Fibroblast of lung (primary cell): ENCODE measurements at regions not wholly inside any gene's neighbourhood (a gene's known extent, or its start where the extent isn't known, plus 50 kb on each side); places are given as distances from the start of the nearest gene placed in this dataset.

ENCODE experiments used
- DNase-seq, 2 donors: peaks; one replicate each; pipeline versions ENCODE4 v3.0.0 to v3.0.0-alpha.2; 2010; ENCODE audit warnings: low read depth in 2 of 2
- H2AFZ ChIP-seq: 2 replicates; pipeline ENCODE4 v1.5.1; 2012; ENCODE audit warnings: low read length, control low read depth, inconsistent platforms
- H3K27ac ChIP-seq: 2 replicates; pipeline ENCODE4 v1.5.1; 2011; ENCODE audit warnings: low read length, control low read depth; ENCODE audit not compliant: insufficient read depth
- H3K27me3 ChIP-seq: 2 replicates; pipeline ENCODE4 v1.5.1; 2011; ENCODE audit warnings: mild to moderate bottlenecking, low read length; ENCODE audit not compliant: control insufficient read depth, insufficient read depth
- H3K36me3 ChIP-seq: 2 replicates; pipeline ENCODE4 v1.5.1; 2011; ENCODE audit warnings: low read length; ENCODE audit not compliant: control insufficient read depth, insufficient read depth
- H3K4me1 ChIP-seq: 2 replicates; pipeline ENCODE4 v1.5.1; 2011; ENCODE audit warnings: low read length; ENCODE audit not compliant: control insufficient read depth, insufficient read depth; ENCODE audit errors: extremely low read depth
- H3K4me2 ChIP-seq: 2 replicates; pipeline ENCODE4 v1.5.1; 2011; ENCODE audit warnings: low read length, control low read depth; ENCODE audit not compliant: insufficient read depth; ENCODE audit errors: extremely low read depth
- H3K4me3 ChIP-seq, 4 experiments: fragments of 200-600 bp in 1 of 4; sonication (generic) in 1 of 4; replicated peaks in 1 of 4; 2 replicates each; pipeline ENCODE4 v1.5.1; 2011 to 2016; ENCODE audit warnings: low read length in 4 of 4, low read depth in 3 of 4, mild to moderate bottlenecking in 3 of 4, control low read depth in 2 of 4, inconsistent platforms in 1 of 4, mixed read lengths in 1 of 4; ENCODE audit not compliant: insufficient read depth in 1 of 4; ENCODE audit errors: control extremely low read depth in 1 of 4
- H3K79me2 ChIP-seq: 2 replicates; pipeline ENCODE4 v1.5.1; 2012; ENCODE audit warnings: mild to moderate bottlenecking, low read length, inconsistent platforms; ENCODE audit not compliant: control insufficient read depth, insufficient read depth
- H3K9ac ChIP-seq: 2 replicates; pipeline ENCODE4 v1.5.1; 2011; ENCODE audit warnings: mild to moderate bottlenecking, low read length, control low read depth; ENCODE audit not compliant: insufficient read depth
- H3K9me3 ChIP-seq: 2 replicates; pipeline ENCODE4 v1.5.1; 2012; ENCODE audit warnings: low read depth, low read length; ENCODE audit not compliant: control insufficient read depth, insufficient read depth
- H4K20me1 ChIP-seq: 2 replicates; pipeline ENCODE4 v1.5.1; 2011; ENCODE audit warnings: low read length; ENCODE audit not compliant: control insufficient read depth, insufficient read depth; ENCODE audit errors: extremely low read depth
- EZH2 ChIP-seq: IDR thresholded peaks from 2 replicates; pipeline ENCODE4 v1.5.1; 2012; ENCODE audit warnings: low read length, control low read depth, mild to moderate bottlenecking; ENCODE audit errors: missing control alignments
- TF ChIP-seq, protein P1 (sequence below), 2 donors: IDR thresholded peaks in 1 of 2; conservative IDR thresholded peaks in 1 of 2; 1 replicate in 1 of 2; 2 replicates in 1 of 2; pipeline ENCODE4 v1.5.1; 2011 to 2012; ENCODE audit warnings: low read length in 2 of 2, control low read depth in 1 of 2, inconsistent platforms in 1 of 2, low read depth in 1 of 2, mild to moderate bottlenecking in 1 of 2

DNA sequence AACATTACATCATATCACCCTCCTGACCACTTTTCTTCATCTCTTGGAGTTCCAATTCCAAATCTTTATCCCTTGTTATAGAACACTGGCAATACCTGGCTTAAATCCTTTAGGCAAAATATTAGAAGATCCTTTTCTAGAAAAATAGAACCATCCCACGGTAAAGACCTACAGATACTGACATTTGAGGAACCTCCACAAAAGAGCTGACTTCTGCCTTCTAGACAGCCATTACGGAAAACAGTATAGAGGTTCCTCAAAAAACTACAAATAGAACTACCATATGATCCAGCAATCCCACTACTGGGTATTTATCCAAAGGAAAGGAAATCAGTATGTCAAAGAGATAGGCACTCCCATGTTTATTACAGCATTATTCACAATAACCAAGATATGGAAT is 241.7 kb upstream of the AMIGO2 start:
- no peaks in the 10 kb centered on the region for H3K4me1 ChIP-seq
- no peaks in the 10 kb centered on the region for H3K79me2 ChIP-seq
- DNase-seq: no peak
- H4K20me1 ChIP-seq: no peaks in the 10 kb centered on the region
- no peak overlapping the region for H3K4me2 ChIP-seq
- H3K27ac ChIP-seq: no peak overlapping the region
- H3K9me3 ChIP-seq: no peaks in the 10 kb centered on the region
- H3K4me3 ChIP-seq: no peak overlapping the region
- no peak for TF ChIP-seq EZH2
- TF ChIP-seq, protein P1, sequence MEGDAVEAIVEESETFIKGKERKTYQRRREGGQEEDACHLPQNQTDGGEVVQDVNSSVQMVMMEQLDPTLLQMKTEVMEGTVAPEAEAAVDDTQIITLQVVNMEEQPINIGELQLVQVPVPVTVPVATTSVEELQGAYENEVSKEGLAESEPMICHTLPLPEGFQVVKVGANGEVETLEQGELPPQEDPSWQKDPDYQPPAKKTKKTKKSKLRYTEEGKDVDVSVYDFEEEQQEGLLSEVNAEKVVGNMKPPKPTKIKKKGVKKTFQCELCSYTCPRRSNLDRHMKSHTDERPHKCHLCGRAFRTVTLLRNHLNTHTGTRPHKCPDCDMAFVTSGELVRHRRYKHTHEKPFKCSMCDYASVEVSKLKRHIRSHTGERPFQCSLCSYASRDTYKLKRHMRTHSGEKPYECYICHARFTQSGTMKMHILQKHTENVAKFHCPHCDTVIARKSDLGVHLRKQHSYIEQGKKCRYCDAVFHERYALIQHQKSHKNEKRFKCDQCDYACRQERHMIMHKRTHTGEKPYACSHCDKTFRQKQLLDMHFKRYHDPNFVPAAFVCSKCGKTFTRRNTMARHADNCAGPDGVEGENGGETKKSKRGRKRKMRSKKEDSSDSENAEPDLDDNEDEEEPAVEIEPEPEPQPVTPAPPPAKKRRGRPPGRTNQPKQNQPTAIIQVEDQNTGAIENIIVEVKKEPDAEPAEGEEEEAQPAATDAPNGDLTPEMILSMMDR (conservative IDR thresholded peaks at IDR 0.05 in 1 of 2, IDR thresholded peaks at IDR 0.05 in 1 of 2; ENCODE audit: low read depth in 1 of 2, low read length in 2 of 2): no peak
- no peak overlapping the region for H3K9ac ChIP-seq
- H3K27me3 ChIP-seq: no peaks in the 10 kb centered on the region
- H3K36me3 ChIP-seq: no peaks in the 10 kb centered on the region
- no peak overlapping the region for H2AFZ ChIP-seq

DNA sequence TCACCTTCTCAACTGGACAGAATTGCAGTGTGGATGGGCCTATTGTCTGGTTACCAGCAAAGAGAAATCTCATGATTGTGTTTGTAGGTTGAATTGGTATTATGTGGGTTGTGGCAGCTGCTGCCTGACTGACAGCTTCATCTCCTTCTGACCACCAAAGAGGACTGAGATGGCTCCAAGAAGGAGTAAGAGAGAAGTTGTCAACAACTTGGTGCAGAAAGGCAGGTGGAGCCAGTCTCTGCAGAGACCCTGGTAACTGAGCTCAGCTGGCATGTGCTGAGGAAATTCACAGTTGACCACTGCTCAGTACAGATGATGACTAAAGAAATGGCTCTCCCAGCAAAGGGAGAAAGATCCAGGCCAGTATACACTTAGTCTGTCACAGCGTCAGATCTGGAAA is 240.0 kb upstream of the AMIGO2 start:
- Histone ChIP-seq H3K27ac (no peak overlapping the region), H3K79me2 (no peaks in the 10 kb centered on the region), H3K4me2 (no peak overlapping the region), H3K4me3 (no peak overlapping the region), H3K9ac (no peak overlapping the region), H3K4me1 (no peaks in the 10 kb centered on the region), H3K9me3 (no peaks in the 10 kb centered on the region), H3K27me3 (no peaks in the 10 kb centered on the region), H4K20me1 (no peaks in the 10 kb centered on the region), H2AFZ (no peak overlapping the region), H3K36me3 (no peaks in the 10 kb centered on the region)
- TF ChIP-seq EZH2: no peak
- TF ChIP-seq, protein P1 (conservative IDR thresholded peaks at IDR 0.05 in 1 of 2, IDR thresholded peaks at IDR 0.05 in 1 of 2; ENCODE audit: low read depth in 1 of 2, low read length in 2 of 2): no peak
- DNase-seq: no peak

DNA sequence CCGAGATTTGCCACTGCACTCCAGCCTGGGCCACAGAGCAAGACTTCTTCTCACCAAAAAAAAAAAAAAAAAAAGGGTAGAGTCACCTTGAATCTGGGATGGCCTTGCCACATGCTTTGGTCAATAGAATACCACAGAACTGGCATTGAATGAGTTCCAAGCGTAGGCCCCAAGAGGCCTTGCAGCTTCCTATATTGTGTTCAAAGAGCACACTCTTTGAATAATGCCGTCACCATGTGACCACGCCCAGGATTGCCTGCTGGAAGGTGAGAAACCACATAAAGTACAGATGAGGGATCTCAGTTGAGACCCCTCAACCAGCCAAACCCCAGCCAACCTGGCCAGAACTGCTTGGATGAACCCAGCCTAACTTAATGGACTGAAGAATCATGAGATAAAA is 239.2 kb upstream of the AMIGO2 start:
- H3K4me3 ChIP-seq: no peak overlapping the region
- no peaks in the 10 kb centered on the region for H3K79me2 ChIP-seq
- no peaks in the 10 kb centered on the region for H3K9me3 ChIP-seq
- H4K20me1 ChIP-seq: no peaks in the 10 kb centered on the region
- no peaks in the 10 kb centered on the region for H3K4me1 ChIP-seq
- H3K36me3 ChIP-seq: no peaks in the 10 kb centered on the region
- no peak overlapping the region for H3K27ac ChIP-seq
- TF ChIP-seq EZH2: no peak
- TF ChIP-seq, protein P1 (conservative IDR thresholded peaks at IDR 0.05 in 1 of 2, IDR thresholded peaks at IDR 0.05 in 1 of 2; ENCODE audit: low read depth in 1 of 2, low read length in 2 of 2): no peak
- no peak for DNase-seq
- H3K4me2 ChIP-seq: no peak overlapping the region
- H3K27me3 ChIP-seq: no peaks in the 10 kb centered on the region
- H2AFZ ChIP-seq: no peak overlapping the region
- H3K9ac ChIP-seq: no peak overlapping the region
